HEK293 (cell line): ENCODE measurements at regions not wholly inside any gene's neighbourhood (a gene's known extent, or its start where the extent isn't known, plus 50 kb on each side); places are given as distances from the start of the nearest gene placed in this dataset.

Source experiments
- CTCF ChIA-PET: fragments of 350-600 bp; formaldehyde crosslinking; extraction: SDS; loops from one replicate; lab custom pipeline; 2021; ENCODE audit warnings: antibody characterized with exemption; lab: Yijun Ruan, JAX
- POLR2A ChIA-PET: fragments of 300-600 bp; formaldehyde crosslinking; extraction: SDS; loops from one replicate; lab custom pipeline; 2020; ENCODE audit warnings: antibody characterized with exemption, inconsistent platforms; lab: Yijun Ruan, JAX
- H3K27ac ChIP-seq: fragments of 200-500 bp; sonication (Bioruptor generic); 2 replicates; pipeline ENCODE4 v1.5.1; 2014; ENCODE audit warnings: low read depth, low read length, control low read depth, inconsistent platforms; ENCODE audit errors: extremely low read depth
- H3K36me3 ChIP-seq, 2 experiments: fragments of 200-500 bp in 1 of 2; sonication (Bioruptor generic) in 1 of 2; 1 replicate in 1 of 2; 2 replicates in 1 of 2; pipeline ENCODE4 v1.5.1; 2014 to 2017; ENCODE audit warnings: inconsistent platforms in 2 of 2, low read length in 2 of 2; ENCODE audit not compliant: control insufficient read depth in 2 of 2, insufficient read depth in 1 of 2
- H3K4me1 ChIP-seq: fragments of 200-500 bp; sonication (Bioruptor generic); 2 replicates; pipeline ENCODE4 v1.5.1; 2014; ENCODE audit warnings: mild to moderate bottlenecking, low read length, inconsistent platforms; ENCODE audit not compliant: control insufficient read depth, insufficient read depth
- H3K4me3 ChIP-seq: 2 replicates; pipeline ENCODE4 v1.5.1; 2011; ENCODE audit warnings: low read depth, mild to moderate bottlenecking, control low read depth, low read length, moderate library complexity
- H3K9me3 ChIP-seq: fragments of 200-500 bp; sonication (Bioruptor generic); 2 replicates; pipeline ENCODE4 v1.5.1; 2014; ENCODE audit warnings: low read depth, low read length, inconsistent platforms; ENCODE audit not compliant: control insufficient read depth, insufficient read depth
- GLIS1 ChIP-seq: fragments of 450-650 bp; formaldehyde crosslinking; IDR thresholded peaks from 2 replicates; pipeline ENCODE4 v1.5.1; 2016; ENCODE audit warnings: missing biosample characterization, missing genetic modification characterization
- GLIS2 ChIP-seq: fragments of 450-650 bp; formaldehyde crosslinking; IDR thresholded peaks from 2 replicates; pipeline ENCODE4 v1.5.1; 2016; ENCODE audit warnings: missing biosample characterization, missing genetic modification characterization
- OVOL3 ChIP-seq: fragments of 450-650 bp; formaldehyde crosslinking; IDR thresholded peaks from 2 replicates; pipeline ENCODE4 v1.5.1; 2016; ENCODE audit warnings: missing biosample characterization, missing genetic modification characterization
- ZNF174 ChIP-seq: fragments of 450-650 bp; formaldehyde crosslinking; IDR thresholded peaks from 2 replicates; pipeline ENCODE4 v1.5.0; 2017; ENCODE audit warnings: missing biosample characterization, mild to moderate bottlenecking, missing genetic modification characterization
- ZNF248 ChIP-seq: fragments of 450-650 bp; formaldehyde crosslinking; IDR thresholded peaks from 2 replicates; pipeline ENCODE4 v1.5.1; 2017; ENCODE audit warnings: missing biosample characterization, missing genetic modification characterization
- ZNF404 ChIP-seq: fragments of 450-650 bp; formaldehyde crosslinking; IDR thresholded peaks from 2 replicates; pipeline ENCODE4 v1.5.1; 2017; ENCODE audit warnings: missing biosample characterization, missing genetic modification characterization
- ZNF423 ChIP-seq: fragments of 450-650 bp; formaldehyde crosslinking; IDR thresholded peaks from 2 replicates; pipeline ENCODE4 v1.5.1; 2016; ENCODE audit warnings: missing biosample characterization, missing genetic modification characterization
- ZNF514 ChIP-seq: fragments of 450-650 bp; formaldehyde crosslinking; IDR thresholded peaks from 2 replicates; pipeline ENCODE4 v1.5.1; 2016; ENCODE audit warnings: missing biosample characterization, missing genetic modification characterization
- ZNF555 ChIP-seq: fragments of 450-650 bp; formaldehyde crosslinking; conservative IDR thresholded peaks from 2 replicates; pipeline ENCODE4 v1.5.1; 2017; ENCODE audit warnings: missing biosample characterization, mild to moderate bottlenecking, missing genetic modification characterization, inconsistent platforms
- ZNF707 ChIP-seq: fragments of 450-650 bp; formaldehyde crosslinking; IDR thresholded peaks from 2 replicates; pipeline ENCODE4 v1.5.1; 2016; ENCODE audit warnings: missing biosample characterization, missing genetic modification characterization
- ZNF830 ChIP-seq: fragments of 450-650 bp; IDR thresholded peaks from 2 replicates; pipeline ENCODE4 v1.5.0; 2018; ENCODE audit warnings: missing biosample characterization, missing genetic modification characterization, low read depth, mild to moderate bottlenecking, moderate library complexity
- TF ChIP-seq, protein P1 (sequence below): fragments of 450-650 bp; formaldehyde crosslinking; optimal IDR thresholded peaks from 2 replicates; pipeline ENCODE3; 2016; ENCODE audit warnings: missing biosample characterization, mild to moderate bottlenecking, missing genetic modification characterization
- TF ChIP-seq, protein P2 (sequence below): fragments of 450-650 bp; formaldehyde crosslinking; IDR thresholded peaks from 2 replicates; pipeline ENCODE4 v1.5.1; 2016; ENCODE audit warnings: missing biosample characterization, missing genetic modification characterization
- TF ChIP-seq, protein P3 (sequence below): fragments of 450-650 bp; formaldehyde crosslinking; IDR thresholded peaks from 2 replicates; pipeline ENCODE4 v1.5.1; 2016; ENCODE audit warnings: missing biosample characterization, missing genetic modification characterization
- TF ChIP-seq, protein P4 (sequence below): fragments of 450-650 bp; formaldehyde crosslinking; IDR thresholded peaks from 2 replicates; pipeline ENCODE4; 2016; ENCODE audit warnings: missing biosample characterization, missing genetic modification characterization
- TF ChIP-seq, protein P5 (sequence below): fragments of 450-650 bp; formaldehyde crosslinking; IDR thresholded peaks from 2 replicates; pipeline ENCODE4 v1.5.1; 2017; ENCODE audit warnings: missing biosample characterization, missing genetic modification characterization
- TF ChIP-seq, protein P6 (sequence below): fragments of 450-650 bp; formaldehyde crosslinking; IDR thresholded peaks from 2 replicates; pipeline ENCODE4 v1.5.1; 2016; ENCODE audit warnings: missing biosample characterization, missing genetic modification characterization

DNA sequence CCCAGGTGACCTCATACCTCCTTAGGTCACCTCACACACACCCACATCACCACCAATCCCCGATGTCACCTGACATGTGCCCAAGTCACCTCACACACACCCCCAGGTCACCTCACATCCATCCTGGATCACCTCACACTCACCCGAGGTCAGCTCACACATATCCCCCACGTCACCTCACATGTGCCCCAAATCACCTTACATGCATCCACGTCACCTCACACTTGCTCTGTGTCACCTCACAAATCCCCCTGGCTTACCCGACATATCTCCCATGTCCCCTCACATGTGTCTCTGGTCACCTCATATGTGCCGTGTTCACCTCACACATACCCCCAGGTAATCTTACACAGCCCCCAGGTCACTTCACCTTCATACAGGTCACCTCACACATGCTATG lies 864.6 kb downstream of the TMEM121 start:
- no peak; the same call in 1 of the 2 replicates for TF ChIP-seq GLIS2 (tag by site-specific recombination)
- no peak for TF ChIP-seq ZNF174 (tag by site-specific recombination)
- TF ChIP-seq, protein P1, sequence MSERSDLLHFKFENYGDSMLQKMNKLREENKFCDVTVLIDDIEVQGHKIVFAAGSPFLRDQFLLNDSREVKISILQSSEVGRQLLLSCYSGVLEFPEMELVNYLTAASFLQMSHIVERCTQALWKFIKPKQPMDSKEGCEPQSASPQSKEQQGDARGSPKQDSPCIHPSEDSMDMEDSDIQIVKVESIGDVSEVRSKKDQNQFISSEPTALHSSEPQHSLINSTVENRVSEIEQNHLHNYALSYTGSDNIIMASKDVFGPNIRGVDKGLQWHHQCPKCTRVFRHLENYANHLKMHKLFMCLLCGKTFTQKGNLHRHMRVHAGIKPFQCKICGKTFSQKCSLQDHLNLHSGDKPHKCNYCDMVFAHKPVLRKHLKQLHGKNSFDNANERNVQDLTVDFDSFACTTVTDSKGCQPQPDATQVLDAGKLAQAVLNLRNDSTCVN (tag by site-specific recombination): no peak
- TF ChIP-seq ZNF423 (tag by site-specific recombination): no peak
- TF ChIP-seq, protein P2, sequence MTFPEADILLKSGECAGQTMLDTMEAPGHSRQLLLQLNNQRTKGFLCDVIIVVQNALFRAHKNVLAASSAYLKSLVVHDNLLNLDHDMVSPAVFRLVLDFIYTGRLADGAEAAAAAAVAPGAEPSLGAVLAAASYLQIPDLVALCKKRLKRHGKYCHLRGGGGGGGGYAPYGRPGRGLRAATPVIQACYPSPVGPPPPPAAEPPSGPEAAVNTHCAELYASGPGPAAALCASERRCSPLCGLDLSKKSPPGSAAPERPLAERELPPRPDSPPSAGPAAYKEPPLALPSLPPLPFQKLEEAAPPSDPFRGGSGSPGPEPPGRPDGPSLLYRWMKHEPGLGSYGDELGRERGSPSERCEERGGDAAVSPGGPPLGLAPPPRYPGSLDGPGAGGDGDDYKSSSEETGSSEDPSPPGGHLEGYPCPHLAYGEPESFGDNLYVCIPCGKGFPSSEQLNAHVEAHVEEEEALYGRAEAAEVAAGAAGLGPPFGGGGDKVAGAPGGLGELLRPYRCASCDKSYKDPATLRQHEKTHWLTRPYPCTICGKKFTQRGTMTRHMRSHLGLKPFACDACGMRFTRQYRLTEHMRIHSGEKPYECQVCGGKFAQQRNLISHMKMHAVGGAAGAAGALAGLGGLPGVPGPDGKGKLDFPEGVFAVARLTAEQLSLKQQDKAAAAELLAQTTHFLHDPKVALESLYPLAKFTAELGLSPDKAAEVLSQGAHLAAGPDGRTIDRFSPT (tag by site-specific recombination): no peak
- TF ChIP-seq ZNF404 (tag by site-specific recombination): no peak
- TF ChIP-seq, protein P3, sequence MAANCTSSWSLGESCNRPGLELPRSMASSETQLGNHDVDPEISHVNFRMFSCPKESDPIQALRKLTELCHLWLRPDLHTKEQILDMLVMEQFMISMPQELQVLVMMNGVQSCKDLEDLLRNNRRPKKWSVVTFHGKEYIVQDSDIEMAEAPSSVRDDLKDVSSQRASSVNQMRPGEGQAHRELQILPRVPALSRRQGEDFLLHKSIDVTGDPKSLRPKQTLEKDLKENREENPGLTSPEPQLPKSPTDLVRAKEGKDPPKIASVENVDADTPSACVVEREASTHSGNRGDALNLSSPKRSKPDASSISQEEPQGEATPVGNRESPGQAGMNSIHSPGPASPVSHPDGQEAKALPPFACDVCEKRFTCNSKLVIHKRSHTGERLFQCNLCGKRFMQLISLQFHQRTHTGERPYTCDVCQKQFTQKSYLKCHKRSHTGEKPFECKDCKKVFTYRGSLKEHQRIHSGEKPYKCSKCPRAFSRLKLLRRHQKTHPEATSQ (tag by site-specific recombination): no peak
- no peak for TF ChIP-seq ZNF830
- Histone ChIP-seq H3K27ac (no peak overlapping the region), H3K4me1 (no peaks in the 10 kb centered on the region), H3K36me3 (no peaks in the 10 kb centered on the region), H3K4me3 (no peak overlapping the region), H3K9me3 (peaks cover 3% of the 10 kb centered on the region)
- CTCF ChIA-PET: interaction anchor here (0.6 to 1.1 kb wide), 2 partner anchors 20 to 28 kb away, joined by 3 to 7 read pairs; no protein-coding TSS in a partner anchor
- POLR2A ChIA-PET: no interaction called here

DNA sequence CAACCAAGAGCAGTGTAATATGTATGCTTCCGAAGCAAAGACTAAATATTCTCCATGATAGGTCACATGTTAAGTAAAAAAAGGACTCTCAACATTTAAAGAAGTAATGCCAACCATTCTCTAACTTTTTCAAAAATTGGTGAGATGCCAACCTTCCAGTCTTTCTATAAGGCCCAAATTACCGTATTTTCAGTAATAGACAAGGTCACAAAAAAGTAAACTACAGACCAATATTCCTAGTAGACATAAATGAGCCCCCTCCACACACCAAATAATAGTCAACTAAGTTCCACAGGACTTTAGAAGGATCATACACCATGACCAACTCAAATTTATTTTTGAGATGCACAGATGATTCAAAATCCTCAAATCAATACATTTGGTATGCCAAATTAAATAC lies 867.4 kb downstream of the TMEM121 start:
- ChIA-PET CTCF (interaction anchor here (2.1 to 2.2 kb wide), 3 partner anchors 20 to 27 kb away, joined by 7 to 13 read pairs (median 8); no protein-coding TSS in a partner anchor), POLR2A (no interaction called here)
- TF ChIP-seq GLIS1 (no peak), ZNF555 (tag by site-specific recombination) (no peak), ZNF248 (no peak), ZNF514 (tag by site-specific recombination) (no peak), OVOL3 (no peak), ZNF707 (tag by site-specific recombination) (no peak)
- TF ChIP-seq, protein P4, sequence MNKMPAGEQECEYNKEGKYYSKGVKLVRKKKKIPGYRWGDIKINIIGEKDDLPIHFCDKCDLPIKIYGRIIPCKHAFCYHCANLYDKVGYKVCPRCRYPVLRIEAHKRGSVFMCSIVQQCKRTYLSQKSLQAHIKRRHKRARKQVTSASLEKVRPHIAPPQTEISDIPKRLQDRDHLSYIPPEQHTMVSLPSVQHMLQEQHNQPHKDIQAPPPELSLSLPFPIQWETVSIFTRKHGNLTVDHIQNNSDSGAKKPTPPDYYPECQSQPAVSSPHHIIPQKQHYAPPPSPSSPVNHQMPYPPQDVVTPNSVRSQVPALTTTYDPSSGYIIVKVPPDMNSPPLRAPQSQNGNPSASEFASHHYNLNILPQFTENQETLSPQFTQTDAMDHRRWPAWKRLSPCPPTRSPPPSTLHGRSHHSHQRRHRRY: no peak
- TF ChIP-seq, protein P5, sequence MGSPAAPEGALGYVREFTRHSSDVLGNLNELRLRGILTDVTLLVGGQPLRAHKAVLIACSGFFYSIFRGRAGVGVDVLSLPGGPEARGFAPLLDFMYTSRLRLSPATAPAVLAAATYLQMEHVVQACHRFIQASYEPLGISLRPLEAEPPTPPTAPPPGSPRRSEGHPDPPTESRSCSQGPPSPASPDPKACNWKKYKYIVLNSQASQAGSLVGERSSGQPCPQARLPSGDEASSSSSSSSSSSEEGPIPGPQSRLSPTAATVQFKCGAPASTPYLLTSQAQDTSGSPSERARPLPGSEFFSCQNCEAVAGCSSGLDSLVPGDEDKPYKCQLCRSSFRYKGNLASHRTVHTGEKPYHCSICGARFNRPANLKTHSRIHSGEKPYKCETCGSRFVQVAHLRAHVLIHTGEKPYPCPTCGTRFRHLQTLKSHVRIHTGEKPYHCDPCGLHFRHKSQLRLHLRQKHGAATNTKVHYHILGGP (tag by site-specific recombination): no peak
- TF ChIP-seq, protein P6, sequence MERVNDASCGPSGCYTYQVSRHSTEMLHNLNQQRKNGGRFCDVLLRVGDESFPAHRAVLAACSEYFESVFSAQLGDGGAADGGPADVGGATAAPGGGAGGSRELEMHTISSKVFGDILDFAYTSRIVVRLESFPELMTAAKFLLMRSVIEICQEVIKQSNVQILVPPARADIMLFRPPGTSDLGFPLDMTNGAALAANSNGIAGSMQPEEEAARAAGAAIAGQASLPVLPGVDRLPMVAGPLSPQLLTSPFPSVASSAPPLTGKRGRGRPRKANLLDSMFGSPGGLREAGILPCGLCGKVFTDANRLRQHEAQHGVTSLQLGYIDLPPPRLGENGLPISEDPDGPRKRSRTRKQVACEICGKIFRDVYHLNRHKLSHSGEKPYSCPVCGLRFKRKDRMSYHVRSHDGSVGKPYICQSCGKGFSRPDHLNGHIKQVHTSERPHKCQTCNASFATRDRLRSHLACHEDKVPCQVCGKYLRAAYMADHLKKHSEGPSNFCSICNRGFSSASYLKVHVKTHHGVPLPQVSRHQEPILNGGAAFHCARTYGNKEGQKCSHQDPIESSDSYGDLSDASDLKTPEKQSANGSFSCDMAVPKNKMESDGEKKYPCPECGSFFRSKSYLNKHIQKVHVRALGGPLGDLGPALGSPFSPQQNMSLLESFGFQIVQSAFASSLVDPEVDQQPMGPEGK (tag by site-specific recombination): no peak
- no peaks in the 10 kb centered on the region for H3K4me1 ChIP-seq
- peaks cover 3% of the 10 kb centered on the region for H3K9me3 ChIP-seq
- H3K4me3 ChIP-seq: no peak overlapping the region
- no peak overlapping the region for H3K27ac ChIP-seq
- no peaks in the 10 kb centered on the region for H3K36me3 ChIP-seq
